NB4 (cell line): ENCODE measurements at regions not wholly inside any gene's neighbourhood (a gene's known extent, or its start where the extent isn't known, plus 50 kb on each side); places are given as distances from the start of the nearest gene placed in this dataset.

ENCODE experiments used
- DNase-seq: peaks from one replicate; pipeline ENCODE4 v3.0.0; 2010; ENCODE audit warnings: low read depth
- H3K4me3 ChIP-seq: one replicate; pipeline ENCODE4 v1.5.1; 2011; ENCODE audit warnings: mild to moderate bottlenecking, low read depth, low read length, moderate library complexity
- CTCF ChIP-seq: IDR thresholded peaks from one replicate; pipeline ENCODE4 v1.5.1; 2012; ENCODE audit warnings: low read depth, low read length
- MYC ChIP-seq: IDR thresholded peaks from 2 replicates; pipeline ENCODE4 v1.6.1; 2011; ENCODE audit warnings: low read depth, low read length
- POLR2A ChIP-seq: IDR thresholded peaks from 2 replicates; pipeline ENCODE4 v1.6.1; 2011; ENCODE audit warnings: mild to moderate bottlenecking; ENCODE audit not compliant: insufficient read length; ENCODE audit errors: extremely low read depth
- TF ChIP-seq, protein P1 (sequence below): IDR thresholded peaks from 2 replicates; pipeline ENCODE4 v1.6.1; 2011; ENCODE audit warnings: low read depth, low read length

DNA sequence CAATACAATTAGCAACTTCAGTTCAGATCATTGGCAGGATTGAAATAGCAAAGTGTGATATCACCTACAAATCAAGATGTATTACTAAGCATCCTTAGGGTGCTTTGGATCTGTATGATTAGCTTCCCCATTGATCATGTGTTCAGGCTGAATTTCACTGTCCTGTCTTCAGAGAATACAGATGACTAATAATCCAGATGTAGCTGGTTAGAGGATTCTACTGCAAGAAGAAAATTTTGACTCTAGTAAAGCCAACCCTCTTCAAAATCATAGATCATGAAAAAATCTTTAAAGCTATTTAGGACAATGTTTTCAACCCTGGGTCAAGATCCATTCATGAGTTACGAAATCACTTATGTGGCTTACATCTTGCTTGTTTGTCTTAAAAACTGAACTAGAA, 184.4 kb downstream of the PTGER3 start:
- no peak for DNase-seq
- no peak overlapping the region for H3K4me3 ChIP-seq
- TF ChIP-seq POLR2A (no peak), MYC (no peak), CTCF (no peak)
- TF ChIP-seq, protein P1, sequence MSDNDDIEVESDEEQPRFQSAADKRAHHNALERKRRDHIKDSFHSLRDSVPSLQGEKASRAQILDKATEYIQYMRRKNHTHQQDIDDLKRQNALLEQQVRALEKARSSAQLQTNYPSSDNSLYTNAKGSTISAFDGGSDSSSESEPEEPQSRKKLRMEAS = no peak

- no peak for TF ChIP-seq POLR2A
- TF ChIP-seq CTCF = no peak
- no peak for TF ChIP-seq MYC
- TF ChIP-seq, protein P1 = no peak
- DNase-seq = no peak
- no peak overlapping the region for H3K4me3 ChIP-seq
Measured at GRCh38 chr1:70864302-70864701, 183.3 kb downstream of the PTGER3 start.

DNA sequence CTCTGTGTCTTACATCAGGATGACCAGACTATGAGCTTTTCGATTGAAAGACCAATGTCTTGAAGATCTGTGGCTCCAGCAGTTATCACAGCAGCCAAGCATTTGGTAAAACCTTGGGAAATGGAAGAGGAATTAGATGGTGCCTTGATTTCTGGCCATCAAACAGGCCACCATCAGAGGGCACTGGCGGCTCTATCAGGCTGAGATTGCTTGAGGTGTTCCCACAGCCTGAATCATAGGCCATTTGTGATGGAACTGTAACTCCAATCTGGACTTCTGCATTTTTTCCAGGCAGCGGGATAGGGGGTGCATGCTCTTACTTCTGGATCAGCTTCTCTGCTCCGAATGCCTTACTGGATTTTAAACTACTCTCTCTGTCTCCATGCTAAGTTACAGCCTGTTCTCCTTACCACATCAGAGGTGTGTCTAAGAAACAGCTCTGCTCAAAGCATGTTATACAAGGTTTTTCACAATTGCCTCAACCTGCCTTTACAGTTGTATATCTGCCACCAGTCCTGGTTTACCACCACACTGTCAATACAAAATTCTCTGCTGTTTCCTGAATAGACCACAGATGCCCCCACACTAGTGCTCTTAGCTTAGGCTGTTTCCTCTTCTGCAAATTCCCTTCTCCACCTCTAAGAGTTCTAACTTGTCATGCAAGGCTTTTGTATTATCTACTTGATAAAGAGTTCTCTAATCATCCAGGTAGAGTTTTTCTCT, 180.9 kb downstream of the PTGER3 start:
- peak; percentile 3 for DNase-seq
- TF ChIP-seq POLR2A = no peak
- TF ChIP-seq, protein P1 = no peak
- TF ChIP-seq CTCF = no peak
- no peak for TF ChIP-seq MYC

GRCh38 chr1:70871790-70872189, 175.8 kb downstream of the PTGER3 start:
- H3K4me3 ChIP-seq = no peak overlapping the region
- no peak for DNase-seq
- TF ChIP-seq, protein P1 = no peak
- TF ChIP-seq POLR2A (no peak), CTCF (no peak), MYC (no peak)

More for the DNA sequence above, 180.9 kb downstream of the PTGER3 start:
- no peak overlapping the region for H3K4me3 ChIP-seq

DNA sequence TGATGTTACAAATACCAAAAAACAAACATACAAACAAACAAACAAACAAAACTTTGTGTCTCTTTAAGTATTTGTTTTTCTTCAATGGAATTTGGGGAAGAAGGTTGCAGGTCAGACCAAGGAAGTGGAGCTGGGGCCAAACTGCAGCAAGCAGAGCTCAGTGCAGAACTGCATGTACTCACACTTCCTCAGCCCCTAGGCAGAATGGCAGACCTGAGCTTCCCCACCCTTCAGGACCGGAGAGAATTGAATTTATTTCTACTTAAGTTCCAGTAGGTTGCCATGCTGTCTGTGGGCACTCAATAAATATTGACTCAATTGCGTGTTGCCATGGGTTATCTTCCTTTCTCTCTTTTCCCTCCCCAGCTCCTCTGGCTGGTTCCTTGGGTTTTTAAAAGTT, 173.6 kb downstream of the PTGER3 start:
- no peak overlapping the region for H3K4me3 ChIP-seq
- DNase-seq = peak; percentile 2
- TF ChIP-seq, protein P1 = no peak
- TF ChIP-seq CTCF = no peak
- TF ChIP-seq POLR2A = no peak
- no peak for TF ChIP-seq MYC
